SK-N-SH treated with all-trans-retinoic acid at 6 μM for 48 hours (cell line): ENCODE measurements at regions not wholly inside any gene's neighbourhood (a gene's known extent, or its start where the extent isn't known, plus 50 kb on each side); places are given as distances from the start of the nearest gene placed in this dataset.

ENCODE experiments used
- ATAC-seq: fragments of 200-7000 bp; cut with Tn5 transposase; 3 replicates; pipeline ENCODE4 v1.9.1; 2020; ENCODE audit warnings: mild to moderate bottlenecking, moderate library complexity
- ARNTL ChIP-seq: fragments of 450-650 bp; formaldehyde crosslinking; IDR thresholded peaks from 2 replicates; pipeline ENCODE4 v1.5.0; 2020; ENCODE audit warnings: low read depth, mild to moderate bottlenecking, moderate library complexity, borderline replicate concordance
- BACH2 ChIP-seq: fragments of 250-450 bp; sonication (Bioruptor Pico); IDR thresholded peaks from 2 replicates; pipeline ENCODE4 v1.9.0; 2021; ENCODE audit warnings: mild to moderate bottlenecking, borderline replicate concordance
- CREB5 ChIP-seq: fragments of 250-450 bp; sonication (Bioruptor Pico); IDR thresholded peaks from 2 replicates; pipeline ENCODE4 v1.5.1; 2020; ENCODE audit warnings: low read depth, mild to moderate bottlenecking, moderate library complexity
- CSDC2 ChIP-seq: fragments of 250-450 bp; sonication (Bioruptor Pico); IDR thresholded peaks from 2 replicates; pipeline ENCODE4 v1.5.0; 2020; ENCODE audit warnings: mild to moderate bottlenecking, moderate library complexity
- ESRRG ChIP-seq: fragments of 250-450 bp; sonication (Bioruptor Pico); IDR thresholded peaks from 2 replicates; pipeline ENCODE4 v1.6.1; 2021; ENCODE audit warnings: mild to moderate bottlenecking
- GLIS3 ChIP-seq: fragments of 250-450 bp; sonication (Bioruptor Pico); IDR thresholded peaks from 2 replicates; pipeline ENCODE4 v1.5.0; 2020; ENCODE audit warnings: mild to moderate bottlenecking, moderate library complexity
- ISL1 ChIP-seq: fragments of 250-450 bp; sonication (Bioruptor Pico); IDR thresholded peaks from 2 replicates; pipeline ENCODE4 v2.1.2; 2022; ENCODE audit warnings: mild to moderate bottlenecking, moderate library complexity
- OSR1 ChIP-seq: fragments of 250-450 bp; sonication (Bioruptor Pico); IDR thresholded peaks from 2 replicates; pipeline ENCODE4 v1.8.0; 2022; ENCODE audit warnings: moderate library complexity, mild to moderate bottlenecking, inconsistent platforms
- PPARA ChIP-seq: fragments of 250-450 bp; sonication (Bioruptor Pico); IDR thresholded peaks from 2 replicates; pipeline ENCODE4 v1.5.0; 2020; ENCODE audit warnings: mild to moderate bottlenecking, borderline replicate concordance
- RARB ChIP-seq: fragments of 250-450 bp; sonication (Bioruptor Pico); IDR thresholded peaks from 2 replicates; pipeline ENCODE4 v1.8.0; 2021; ENCODE audit warnings: mild to moderate bottlenecking, moderate library complexity
- SNAI2 ChIP-seq: fragments of 250-450 bp; sonication (Bioruptor Pico); IDR thresholded peaks from 2 replicates; pipeline ENCODE4 v1.5.0; 2020; ENCODE audit warnings: mild to moderate bottlenecking, moderate library complexity
- TCF4 ChIP-seq: fragments of 250-450 bp; sonication (Bioruptor Pico); IDR thresholded peaks from 2 replicates; pipeline ENCODE4 v1.8.0; 2021; ENCODE audit warnings: mild to moderate bottlenecking, moderate library complexity, borderline replicate concordance
- TOX ChIP-seq: fragments of 250-450 bp; sonication (Bioruptor Pico); IDR thresholded peaks from 2 replicates; pipeline ENCODE4 v1.8.0; 2021; ENCODE audit warnings: mild to moderate bottlenecking, moderate library complexity, borderline replicate concordance
- TSHZ2 ChIP-seq: fragments of 250-450 bp; sonication (Bioruptor Pico); IDR thresholded peaks from 2 replicates; pipeline ENCODE4 v1.5.0; 2020; ENCODE audit warnings: mild to moderate bottlenecking, moderate library complexity
- ZC3H10 ChIP-seq: fragments of 250-450 bp; sonication (Bioruptor Pico); IDR thresholded peaks from 2 replicates; pipeline ENCODE4 v1.5.1; 2021; ENCODE audit warnings: mild to moderate bottlenecking, moderate library complexity
- ZFP3 ChIP-seq: fragments of 250-450 bp; sonication (Bioruptor Pico); IDR thresholded peaks from 2 replicates; pipeline ENCODE4 v1.5.0; 2020; ENCODE audit warnings: mild to moderate bottlenecking, moderate library complexity
- ZFP30 ChIP-seq: fragments of 450-650 bp; formaldehyde crosslinking; IDR thresholded peaks from 2 replicates; pipeline ENCODE4 v1.5.0; 2022; ENCODE audit warnings: mild to moderate bottlenecking, moderate library complexity
- ZNF565 ChIP-seq: fragments of 450-650 bp; formaldehyde crosslinking; conservative IDR thresholded peaks from 2 replicates; pipeline ENCODE4 v1.5.0; 2020; ENCODE audit warnings: low read depth, mild to moderate bottlenecking, moderate library complexity
- ZNF70 ChIP-seq: fragments of 450-650 bp; formaldehyde crosslinking; IDR thresholded peaks from 2 replicates; pipeline ENCODE4 v1.5.0; 2020; ENCODE audit warnings: mild to moderate bottlenecking, moderate library complexity
- ZNF8 ChIP-seq: fragments of 450-650 bp; formaldehyde crosslinking; IDR thresholded peaks from 2 replicates; pipeline ENCODE4 v1.5.0; 2020; ENCODE audit warnings: mild to moderate bottlenecking, moderate library complexity
- TF ChIP-seq, protein P1 (sequence below): fragments of 250-450 bp; sonication (Bioruptor Pico); IDR thresholded peaks from 2 replicates; pipeline ENCODE4 v1.8.0; 2021; ENCODE audit warnings: low read depth, mild to moderate bottlenecking, moderate library complexity, borderline replicate concordance
- TF ChIP-seq, protein P2 (sequence below): fragments of 250-450 bp; sonication (Bioruptor Pico); IDR thresholded peaks from 2 replicates; pipeline ENCODE4 v1.5.1; 2021; ENCODE audit warnings: mild to moderate bottlenecking, moderate library complexity

- ATAC-seq, result no peak
- TF ChIP-seq ZC3H10 (CRISPR knock-in tag), result no peak
Observed at GRCh38 chr16:62954144-62955032, 918.1 kb upstream of the CDH8 start.

DNA sequence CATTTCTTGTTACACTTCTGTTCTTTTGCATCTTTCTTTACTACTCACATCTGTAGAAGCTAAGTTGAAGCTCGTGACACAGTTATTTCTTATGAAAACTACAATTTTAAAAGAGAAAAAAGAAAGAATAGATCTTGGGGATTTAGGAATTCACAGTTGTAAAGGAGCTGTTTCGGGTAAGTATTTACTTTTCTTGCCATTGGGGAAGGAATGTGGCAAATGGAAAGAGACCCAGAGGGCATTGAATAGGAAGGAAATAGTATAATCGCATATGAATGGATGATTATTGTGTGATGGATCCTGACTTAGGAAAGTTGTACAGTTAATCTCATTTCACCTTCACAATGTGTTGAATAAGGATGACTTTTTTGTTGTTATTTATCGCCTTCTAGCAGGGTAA lies 914.1 kb upstream of the CDH8 start:
- TF ChIP-seq TOX (no peak), TCF4 (no peak), ZNF8 (CRISPR knock-in tag) (no peak), ZFP3 (CRISPR knock-in tag) (no peak), CSDC2 (CRISPR knock-in tag) (no peak), RARB (no peak)
- TF ChIP-seq, protein P1, sequence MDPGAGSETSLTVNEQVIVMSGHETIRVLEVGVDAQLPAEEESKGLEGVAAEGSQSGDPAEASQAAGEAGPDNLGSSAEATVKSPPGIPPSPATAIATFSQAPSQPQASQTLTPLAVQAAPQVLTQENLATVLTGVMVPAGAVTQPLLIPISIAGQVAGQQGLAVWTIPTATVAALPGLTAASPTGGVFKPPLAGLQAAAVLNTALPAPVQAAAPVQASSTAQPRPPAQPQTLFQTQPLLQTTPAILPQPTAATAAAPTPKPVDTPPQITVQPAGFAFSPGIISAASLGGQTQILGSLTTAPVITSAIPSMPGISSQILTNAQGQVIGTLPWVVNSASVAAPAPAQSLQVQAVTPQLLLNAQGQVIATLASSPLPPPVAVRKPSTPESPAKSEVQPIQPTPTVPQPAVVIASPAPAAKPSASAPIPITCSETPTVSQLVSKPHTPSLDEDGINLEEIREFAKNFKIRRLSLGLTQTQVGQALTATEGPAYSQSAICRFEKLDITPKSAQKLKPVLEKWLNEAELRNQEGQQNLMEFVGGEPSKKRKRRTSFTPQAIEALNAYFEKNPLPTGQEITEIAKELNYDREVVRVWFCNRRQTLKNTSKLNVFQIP (CRISPR knock-in tag), result no peak
- ATAC-seq, result no peak

GRCh38 chr16:62940569-62940968 lies 904.3 kb upstream of the CDH8 start:
- no peak for TF ChIP-seq ZNF8 (CRISPR knock-in tag)
- no peak for TF ChIP-seq TCF4
- no peak for TF ChIP-seq ARNTL (CRISPR knock-in tag)
- no peak for TF ChIP-seq RARB
- TF ChIP-seq SNAI2 (CRISPR knock-in tag), result no peak
- TF ChIP-seq PPARA (CRISPR knock-in tag), result no peak
- TF ChIP-seq ESRRG (CRISPR knock-in tag), result no peak
- no peak for TF ChIP-seq ZNF70
- TF ChIP-seq ZNF565 (CRISPR knock-in tag), result no peak
- no peak for TF ChIP-seq TOX
- TF ChIP-seq BACH2 (CRISPR knock-in tag), result no peak
- TF ChIP-seq GLIS3, result no peak
- TF ChIP-seq ZFP3 (CRISPR knock-in tag), result no peak
- TF ChIP-seq, protein P1 (CRISPR knock-in tag), result no peak
- no peak for TF ChIP-seq CSDC2 (CRISPR knock-in tag)
- no peak for TF ChIP-seq ISL1
- no peak for TF ChIP-seq OSR1
- no peak for ATAC-seq

GRCh38 chr16:62939687-62940086 lies 903.4 kb upstream of the CDH8 start:
- no peak for ATAC-seq
- TF ChIP-seq ZNF70 (no peak), PPARA (CRISPR knock-in tag) (no peak)
- TF ChIP-seq, protein P2, sequence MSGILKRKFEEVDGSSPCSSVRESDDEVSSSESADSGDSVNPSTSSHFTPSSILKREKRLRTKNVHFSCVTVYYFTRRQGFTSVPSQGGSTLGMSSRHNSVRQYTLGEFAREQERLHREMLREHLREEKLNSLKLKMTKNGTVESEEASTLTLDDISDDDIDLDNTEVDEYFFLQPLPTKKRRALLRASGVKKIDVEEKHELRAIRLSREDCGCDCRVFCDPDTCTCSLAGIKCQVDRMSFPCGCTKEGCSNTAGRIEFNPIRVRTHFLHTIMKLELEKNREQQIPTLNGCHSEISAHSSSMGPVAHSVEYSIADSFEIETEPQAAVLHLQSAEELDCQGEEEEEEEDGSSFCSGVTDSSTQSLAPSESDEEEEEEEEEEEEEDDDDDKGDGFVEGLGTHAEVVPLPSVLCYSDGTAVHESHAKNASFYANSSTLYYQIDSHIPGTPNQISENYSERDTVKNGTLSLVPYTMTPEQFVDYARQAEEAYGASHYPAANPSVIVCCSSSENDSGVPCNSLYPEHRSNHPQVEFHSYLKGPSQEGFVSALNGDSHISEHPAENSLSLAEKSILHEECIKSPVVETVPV (CRISPR knock-in tag), result no peak
- TF ChIP-seq, all 23 proteins: peak for 0

DNA sequence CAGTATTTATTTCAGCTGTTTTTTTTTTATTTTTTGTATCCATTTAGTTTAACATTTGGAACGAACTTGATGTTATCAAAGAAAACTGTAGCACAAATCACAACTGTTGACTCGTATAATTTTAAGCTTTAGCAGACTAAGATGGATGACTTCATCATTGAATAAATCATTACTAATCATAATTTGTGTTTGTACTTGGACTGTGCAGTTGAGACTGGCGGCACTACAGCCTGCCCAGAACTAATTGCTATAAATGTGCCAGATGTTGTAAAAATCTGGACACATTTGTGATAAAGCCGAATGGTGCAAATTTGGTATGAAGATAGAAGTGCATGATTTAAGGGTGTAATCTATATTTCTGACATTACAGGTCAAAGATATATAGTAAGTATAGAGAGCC lies 897.7 kb upstream of the CDH8 start:
- TF ChIP-seq ZNF8 (CRISPR knock-in tag) (no peak), ISL1 (peak; percentile 34; the same call in 1 of the 2 replicates), GLIS3 (no peak), SNAI2 (CRISPR knock-in tag) (no peak), ZFP3 (CRISPR knock-in tag) (no peak), CREB5 (no peak), ZFP30 (no peak), TSHZ2 (CRISPR knock-in tag) (no peak)
- no peak for ATAC-seq
